Left lobe of liver (tissue), 2 donors: ENCODE measurements at regions not wholly inside any gene's neighbourhood (a gene's known extent, or its start where the extent isn't known, plus 50 kb on each side); places are given as distances from the start of the nearest gene placed in this dataset.
"Not testable (repeated sequence)": the region's sequence is repeated elsewhere in the genome, so short reads cannot be mapped to it uniquely, and the experiment has no call there.

Experiments used
- ATAC-seq: fragments of 200-7000 bp; cut with Tn5 transposase; one replicate; pipeline ENCODE4 v1.9.1; 2020; ENCODE audit warnings: mild to moderate bottlenecking, moderate library complexity
- DNase-seq: peaks from one replicate; pipeline ENCODE4 v3.0.0-alpha.2; 2020; ENCODE audit warnings: low spot score
- donor health status: DM: no; HTN: no; CAD: no; lungs with moderate emphysema.
- donor health status: DM: no; HTN: yes; CAD: no.

- DNase-seq (no peak), ATAC-seq (no peak)
These were observed 166.8 kb upstream of the HCCS start for GRCh38 chrX:10944136-10944885.

GRCh38 chrX:10945498-10945897 lies 165.6 kb upstream of the HCCS start:
- ATAC-seq: no peak
- no peak for DNase-seq

- ATAC-seq: no peak
These were observed 161.6 kb upstream of the HCCS start for GRCh38 chrX:10949541-10949940.

GRCh38 chrX:10952619-10953018 lies 158.5 kb upstream of the HCCS start:
- ATAC-seq: no peak
- DNase-seq: no peak

More at GRCh38 chrX:10949541-10949940, 161.6 kb upstream of the HCCS start:
- no peak for DNase-seq

GRCh38 chrX:10965174-10965798 lies 145.8 kb upstream of the HCCS start:
- peak; percentile 65 for ATAC-seq
- no peak for DNase-seq

GRCh38 chrX:10966057-10966456 lies 145.1 kb upstream of the HCCS start:
- DNase-seq (no peak), ATAC-seq (peak; percentile 80)

GRCh38 chrX:10971176-10971575 lies 140.0 kb upstream of the HCCS start:
- DNase-seq: no peak
- ATAC-seq: no peak

GRCh38 chrX:10971759-10972158 lies 139.4 kb upstream of the HCCS start:
- ATAC-seq (no peak), DNase-seq (no peak)

- ATAC-seq (no peak), DNase-seq (no peak)
These were observed 138.4 kb upstream of the HCCS start for GRCh38 chrX:10972706-10973105.

- DNase-seq: no peak
- ATAC-seq: no peak
These were observed 136.2 kb upstream of the HCCS start for GRCh38 chrX:10974920-10975319.

GRCh38 chrX:10979956-10980355 lies 131.2 kb upstream of the HCCS start:
- DNase-seq (no peak), ATAC-seq (no peak)

- ATAC-seq: no peak
- no peak for DNase-seq
These were observed 129.6 kb upstream of the HCCS start for GRCh38 chrX:10981506-10981905.

GRCh38 chrX:10983526-10983925 lies 127.6 kb upstream of the HCCS start:
- DNase-seq: no peak
- no peak for ATAC-seq

GRCh38 chrX:10984213-10984612 lies 126.9 kb upstream of the HCCS start:
- ATAC-seq: no peak
- no peak for DNase-seq

- ATAC-seq (no peak), DNase-seq (no peak)
These were observed 124.5 kb upstream of the HCCS start for GRCh38 chrX:10986616-10987015.

- DNase-seq: no peak
- ATAC-seq: no peak
These were observed 122.5 kb upstream of the HCCS start for GRCh38 chrX:10988653-10989052.

- no peak for DNase-seq
- no peak for ATAC-seq
These were observed 121.7 kb upstream of the HCCS start for GRCh38 chrX:10989386-10989785.

- DNase-seq: no peak
- ATAC-seq: no peak
These were observed 120.7 kb upstream of the HCCS start for GRCh38 chrX:10990418-10990817.

- DNase-seq (no peak), ATAC-seq (no peak)
These were observed 120.2 kb upstream of the HCCS start for GRCh38 chrX:10990976-10991375.

GRCh38 chrX:10992110-10992509 lies 119.0 kb upstream of the HCCS start:
- ATAC-seq (no peak), DNase-seq (no peak)

- DNase-seq, ATAC-seq: not testable (repeated sequence)
These were observed 104.1 kb upstream of the HCCS start for GRCh38 chrX:11007076-11007475.

- no peak for DNase-seq
- no peak for ATAC-seq
These were observed 100.7 kb upstream of the HCCS start for GRCh38 chrX:11010476-11010875.

- ATAC-seq (no peak), DNase-seq (no peak)
These were observed 94.4 kb upstream of the HCCS start for GRCh38 chrX:11016728-11017127.
